Vagina (tissue), 2 donors: ENCODE measurements at regions not wholly inside any gene's neighbourhood (a gene's known extent, or its start where the extent isn't known, plus 50 kb on each side); places are given as distances from the start of the nearest gene placed in this dataset.

Experiments used
- POLR2A ChIP-seq, 2 donors: fragments of 450-650 bp; IDR thresholded peaks; one replicate each; pipeline ENCODE4 v1.6.1; 2017; ENCODE audit warnings: antibody characterized with exemption in 2 of 2, mild to moderate bottlenecking in 2 of 2, moderate library complexity in 2 of 2
- TF ChIP-seq, protein P1 (sequence below), 3 experiments: fragments of 450-650 bp in 2 of 3; fragments of 200-600 bp in 1 of 3; sonication (generic) in 1 of 3; IDR thresholded peaks; one replicate each; pipeline ENCODE4 v1.5.1; 2017 to 2019; ENCODE audit warnings: antibody characterized with exemption in 3 of 3, mild to moderate bottlenecking in 2 of 3, moderate library complexity in 2 of 3

DNA sequence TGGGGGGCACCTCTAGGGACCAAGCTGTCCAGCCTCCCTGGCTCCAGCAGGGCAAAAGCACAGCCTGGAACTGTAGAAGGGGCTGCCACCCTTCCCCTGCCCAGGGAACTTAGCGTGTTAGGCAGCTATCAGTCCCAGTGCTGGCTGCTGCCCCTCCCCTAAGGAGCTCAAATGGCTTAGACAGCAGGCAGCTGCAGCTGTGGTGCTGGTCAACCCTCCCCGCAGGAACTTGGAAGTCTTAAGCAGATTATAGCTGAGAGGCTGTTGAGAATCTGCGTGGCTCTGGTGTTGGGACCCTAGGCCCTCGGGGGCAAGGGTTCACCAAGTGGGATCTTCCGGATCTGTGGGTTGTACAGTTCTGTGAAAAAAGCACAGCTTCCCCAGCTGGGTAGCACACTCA is 536.5 kb upstream of the CDH10 start:
- TF ChIP-seq, protein P1, sequence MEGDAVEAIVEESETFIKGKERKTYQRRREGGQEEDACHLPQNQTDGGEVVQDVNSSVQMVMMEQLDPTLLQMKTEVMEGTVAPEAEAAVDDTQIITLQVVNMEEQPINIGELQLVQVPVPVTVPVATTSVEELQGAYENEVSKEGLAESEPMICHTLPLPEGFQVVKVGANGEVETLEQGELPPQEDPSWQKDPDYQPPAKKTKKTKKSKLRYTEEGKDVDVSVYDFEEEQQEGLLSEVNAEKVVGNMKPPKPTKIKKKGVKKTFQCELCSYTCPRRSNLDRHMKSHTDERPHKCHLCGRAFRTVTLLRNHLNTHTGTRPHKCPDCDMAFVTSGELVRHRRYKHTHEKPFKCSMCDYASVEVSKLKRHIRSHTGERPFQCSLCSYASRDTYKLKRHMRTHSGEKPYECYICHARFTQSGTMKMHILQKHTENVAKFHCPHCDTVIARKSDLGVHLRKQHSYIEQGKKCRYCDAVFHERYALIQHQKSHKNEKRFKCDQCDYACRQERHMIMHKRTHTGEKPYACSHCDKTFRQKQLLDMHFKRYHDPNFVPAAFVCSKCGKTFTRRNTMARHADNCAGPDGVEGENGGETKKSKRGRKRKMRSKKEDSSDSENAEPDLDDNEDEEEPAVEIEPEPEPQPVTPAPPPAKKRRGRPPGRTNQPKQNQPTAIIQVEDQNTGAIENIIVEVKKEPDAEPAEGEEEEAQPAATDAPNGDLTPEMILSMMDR (IDR thresholded peaks at IDR 0.05), result no peak
- no peak for TF ChIP-seq POLR2A (IDR thresholded peaks at IDR 0.05)
